ENCODE measurements at regions not wholly inside any gene's neighbourhood (a gene's known extent, or its start where the extent isn't known, plus 50 kb on each side); places are given as distances from the start of the nearest gene placed in this dataset.

DNA sequence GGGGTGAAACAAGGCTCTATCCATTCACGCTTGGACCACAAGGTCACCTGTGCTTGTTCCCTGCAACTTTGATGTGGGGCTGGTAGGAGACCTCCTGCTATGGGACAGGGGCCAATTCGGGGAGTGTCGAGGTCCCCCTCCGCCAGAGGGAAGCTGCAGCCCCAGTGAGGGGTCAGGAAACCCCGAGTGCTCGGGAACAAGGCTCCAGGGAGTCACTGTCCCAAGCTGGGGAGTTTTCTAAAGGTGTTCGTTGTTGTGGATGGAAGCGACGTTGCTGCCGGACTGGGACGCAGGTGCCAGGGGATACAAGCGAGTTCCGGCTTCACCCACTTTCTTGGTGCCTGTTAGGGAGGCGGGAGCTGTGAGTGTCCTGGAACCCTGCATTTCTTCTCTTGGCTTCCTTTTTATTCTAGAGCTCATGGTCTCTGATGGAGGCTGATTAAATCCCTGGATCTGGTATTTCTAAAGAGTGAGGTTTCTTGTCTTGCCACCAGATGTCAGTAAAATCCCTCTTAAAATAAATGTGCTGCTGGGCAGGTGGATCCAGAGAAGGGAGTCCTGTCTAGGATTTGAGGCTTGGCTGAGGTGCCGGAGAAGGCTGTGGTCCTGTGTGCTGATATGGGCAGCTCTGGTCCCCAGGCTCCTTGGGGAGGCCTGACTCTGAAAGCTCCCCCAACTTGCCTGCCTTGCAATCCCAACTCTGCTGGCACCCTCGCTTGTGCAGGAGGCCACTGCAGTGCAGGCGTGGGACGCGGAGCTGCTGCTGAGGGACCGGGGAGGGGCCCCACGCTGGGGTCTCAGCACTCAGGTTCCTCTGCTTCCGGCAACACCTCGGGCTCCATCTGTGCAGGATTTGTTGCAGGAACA, 153.9 kb downstream of the TEX29 start:
- intact Hi-C loops (cut with DNase I), result loop anchor here (1.0 to 5.0 kb wide), 2 partner anchors 970 to 1133 kb away; no protein-coding TSS in a partner anchor
- DNase-seq, result no peak
- H3K9me3 ChIP-seq, result no peaks in the 10 kb centered on the region
- no peak overlapping the region for H3K4me3 ChIP-seq
- TF ChIP-seq CTCF (IDR thresholded peaks at IDR 0.05), result peak in 3 of 4 experiments; percentile 47 to 52 (median 47)
- no peak for TF ChIP-seq POLR2A (IDR thresholded peaks at IDR 0.05)
- TF ChIP-seq POLR2AphosphoS5 (IDR thresholded peaks at IDR 0.05), result no peak
- no peaks in the 10 kb centered on the region for H3K4me1 ChIP-seq
- H3K27me3 ChIP-seq, result peaks cover 0 to 5% (median 0%) of the 10 kb centered on the region in 3 donors
- H3K36me3 ChIP-seq, result no peaks in the 10 kb centered on the region
- WGBS, 2 donors, result 65 to 71% methylated on average over 23 of the region's 23 CpGs
- H3K27ac ChIP-seq, result no peak overlapping the region

GRCh38 chr13:111475488-111475887, 155.0 kb downstream of the TEX29 start:
- 69 to 84% methylated on average over 8 of the region's 8 CpGs for WGBS, 2 donors
- no peak overlapping the region for H3K4me3 ChIP-seq
- TF ChIP-seq POLR2AphosphoS5 (IDR thresholded peaks at IDR 0.05) (no peak), EP300 (IDR thresholded peaks at IDR 0.05) (no peak), CTCF (IDR thresholded peaks at IDR 0.05) (no peak), POLR2A (IDR thresholded peaks at IDR 0.05) (no peak)
- H3K27me3 ChIP-seq, result peaks cover 0 to 5% (median 0%) of the 10 kb centered on the region in 3 donors
- H3K36me3 ChIP-seq, result no peaks in the 10 kb centered on the region
- no peaks in the 10 kb centered on the region for H3K9me3 ChIP-seq
- H3K4me1 ChIP-seq, result no peaks in the 10 kb centered on the region
- H3K27ac ChIP-seq, result no peak overlapping the region
- intact Hi-C loops (cut with DNase I), result no loop called here
- no peak for DNase-seq

DNA sequence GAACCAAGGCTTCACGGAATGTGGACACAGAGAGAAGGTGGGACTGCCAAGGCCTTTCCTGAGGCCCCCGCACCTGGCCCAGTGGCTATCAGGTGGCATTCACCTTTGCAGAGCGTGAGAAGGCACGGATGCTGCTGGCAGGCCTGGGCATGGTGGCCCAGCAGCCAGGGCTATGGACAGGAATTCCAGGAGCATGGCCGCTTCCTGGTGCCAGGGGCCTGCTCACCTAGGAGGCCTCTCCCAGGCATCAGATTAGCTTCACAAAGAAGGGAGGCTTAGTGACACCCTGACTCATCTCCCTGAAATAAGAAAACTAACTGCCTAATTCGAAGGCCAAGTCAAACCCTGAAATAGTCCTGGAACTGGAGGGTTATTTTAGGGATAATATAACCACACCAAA, 155.8 kb downstream of the TEX29 start:
- H3K27ac ChIP-seq, result no peak overlapping the region
- no peaks in the 10 kb centered on the region for H3K36me3 ChIP-seq
- no peak for DNase-seq
- WGBS, 2 donors, result 88 to 92% methylated on average over 6 of the region's 6 CpGs
- peaks cover 0 to 5% (median 0%) of the 10 kb centered on the region in 3 donors for H3K27me3 ChIP-seq
- intact Hi-C loops (cut with DNase I), result no loop called here
- TF ChIP-seq POLR2AphosphoS5 (IDR thresholded peaks at IDR 0.05), result no peak
- no peak for TF ChIP-seq POLR2A (IDR thresholded peaks at IDR 0.05)
- TF ChIP-seq CTCF (IDR thresholded peaks at IDR 0.05), result no peak
- no peak for TF ChIP-seq EP300 (IDR thresholded peaks at IDR 0.05)
- H3K4me3 ChIP-seq, result no peak overlapping the region
- H3K4me1 ChIP-seq, result no peaks in the 10 kb centered on the region
- H3K9me3 ChIP-seq, result no peaks in the 10 kb centered on the region

- Histone ChIP-seq H3K4me3 (no peak overlapping the region), H3K9me3 (no peaks in the 10 kb centered on the region), H3K4me1 (no peaks in the 10 kb centered on the region), H3K36me3 (no peaks in the 10 kb centered on the region), H3K27ac (no peak overlapping the region), H3K27me3 (peaks cover 0 to 4% (median 0%) of the 10 kb centered on the region in 3 donors)
- intact Hi-C loops (cut with DNase I), result no loop called here
- WGBS, 2 donors, result 84% methylated on average over 14 of the region's 14 CpGs
- TF ChIP-seq POLR2AphosphoS5 (IDR thresholded peaks at IDR 0.05) (no peak), CTCF (IDR thresholded peaks at IDR 0.05) (no peak), POLR2A (IDR thresholded peaks at IDR 0.05) (no peak), EP300 (IDR thresholded peaks at IDR 0.05) (no peak)
- peak; percentile 32 for DNase-seq
Measured at GRCh38 chr13:111479412-111479811, 159.0 kb downstream of the TEX29 start.

Measured in sigmoid colon (tissue), 6 donors.